ENCODE measurements at regions not wholly inside any gene's neighbourhood (a gene's known extent, or its start where the extent isn't known, plus 50 kb on each side); places are given as distances from the start of the nearest gene placed in this dataset.
"Not testable (repeated sequence)": the region's sequence is repeated elsewhere in the genome, so short reads cannot be mapped to it uniquely, and the experiment has no call there.

- peak; percentile 67 for TF ChIP-seq CTCF (IDR thresholded peaks at IDR 0.05; ENCODE audit: insufficient read depth, low read length, severe bottlenecking)
- DNase-seq (ENCODE audit: low read depth) (peak; percentile 75), FAIRE-seq (peak; percentile 96)
- Histone ChIP-seq H3K36me3 (ENCODE audit: control insufficient read depth, insufficient read depth, low read length) (no peaks in the 10 kb centered on the region), H3K27me3 (ENCODE audit: control insufficient read depth, insufficient read depth, low read length) (no peaks in the 10 kb centered on the region), H3K4me3 (ENCODE audit: low read depth, low read length) (no peak overlapping the region)
Measured at GRCh38 chr2:95728878-95729596, 137.2 kb downstream of the TRIM43 start.

GRCh38 chr2:95729597-95729955, 137.8 kb downstream of the TRIM43 start:
- H3K4me3 ChIP-seq (ENCODE audit: low read depth, low read length) = no peak overlapping the region
- no peaks in the 10 kb centered on the region for H3K27me3 ChIP-seq (ENCODE audit: control insufficient read depth, insufficient read depth, low read length)
- FAIRE-seq = peak; percentile 43
- no peak for TF ChIP-seq CTCF (IDR thresholded peaks at IDR 0.05; ENCODE audit: insufficient read depth, low read length, severe bottlenecking)
- DNase-seq (ENCODE audit: low read depth) = no peak
- no peaks in the 10 kb centered on the region for H3K36me3 ChIP-seq (ENCODE audit: control insufficient read depth, insufficient read depth, low read length)

- H3K27me3 ChIP-seq (ENCODE audit: control insufficient read depth, insufficient read depth, low read length) = no peaks in the 10 kb centered on the region
- no peak for TF ChIP-seq CTCF (IDR thresholded peaks at IDR 0.05; ENCODE audit: insufficient read depth, low read length, severe bottlenecking)
- no peak for DNase-seq (ENCODE audit: low read depth)
- peak; percentile 97 for FAIRE-seq
- H3K4me3 ChIP-seq (ENCODE audit: low read depth, low read length) = no peak overlapping the region
- H3K36me3 ChIP-seq (ENCODE audit: control insufficient read depth, insufficient read depth, low read length) = no peaks in the 10 kb centered on the region
Measured at GRCh38 chr2:95730813-95731212, 139.0 kb downstream of the TRIM43 start.

- FAIRE-seq = no peak
- DNase-seq (ENCODE audit: low read depth) = no peak
Measured at GRCh38 chr2:95734976-95735890, 143.4 kb downstream of the TRIM43 start.

GRCh38 chr2:95738301-95738700, 146.5 kb downstream of the TRIM43 start:
- H3K4me3 ChIP-seq (ENCODE audit: low read depth, low read length) = no peak overlapping the region
- H3K27me3 ChIP-seq (ENCODE audit: control insufficient read depth, insufficient read depth, low read length) = no peaks in the 10 kb centered on the region
- DNase-seq (ENCODE audit: low read depth) = no peak
- TF ChIP-seq CTCF (IDR thresholded peaks at IDR 0.05; ENCODE audit: insufficient read depth, low read length, severe bottlenecking) = no peak
- H3K36me3 ChIP-seq (ENCODE audit: control insufficient read depth, insufficient read depth, low read length) = no peaks in the 10 kb centered on the region
- FAIRE-seq = no peak

More at GRCh38 chr2:95734976-95735890, 143.4 kb downstream of the TRIM43 start:
- Histone ChIP-seq H3K27me3 (ENCODE audit: control insufficient read depth, insufficient read depth, low read length) (no peaks in the 10 kb centered on the region), H3K36me3 (ENCODE audit: control insufficient read depth, insufficient read depth, low read length) (no peaks in the 10 kb centered on the region), H3K4me3 (ENCODE audit: low read depth, low read length) (no peak overlapping the region)
- no peak for TF ChIP-seq CTCF (IDR thresholded peaks at IDR 0.05; ENCODE audit: insufficient read depth, low read length, severe bottlenecking)

GRCh38 chr2:95752126-95752525, 160.3 kb downstream of the TRIM43 start:
- peak; percentile 55 for FAIRE-seq
- not testable (repeated sequence) for H3K36me3 ChIP-seq (ENCODE audit: control insufficient read depth, insufficient read depth, low read length)

GRCh38 chr2:95753812-95754211, 162.0 kb downstream of the TRIM43 start:
- not testable (repeated sequence) for H3K27me3 ChIP-seq (ENCODE audit: control insufficient read depth, insufficient read depth, low read length); FAIRE-seq; H3K36me3 ChIP-seq (ENCODE audit: control insufficient read depth, insufficient read depth, low read length); H3K4me3 ChIP-seq (ENCODE audit: low read depth, low read length); DNase-seq (ENCODE audit: low read depth)

More at GRCh38 chr2:95752126-95752525, 160.3 kb downstream of the TRIM43 start:
- H3K4me3 ChIP-seq (ENCODE audit: low read depth, low read length); DNase-seq (ENCODE audit: low read depth); H3K27me3 ChIP-seq (ENCODE audit: control insufficient read depth, insufficient read depth, low read length): not testable (repeated sequence)

- not testable (repeated sequence) for FAIRE-seq; H3K4me3 ChIP-seq (ENCODE audit: low read depth, low read length); H3K36me3 ChIP-seq (ENCODE audit: control insufficient read depth, insufficient read depth, low read length); DNase-seq (ENCODE audit: low read depth); H3K27me3 ChIP-seq (ENCODE audit: control insufficient read depth, insufficient read depth, low read length)
Measured at GRCh38 chr2:95754213-95754612, 162.4 kb downstream of the TRIM43 start.

Data from bronchial epithelial cell (primary cell).